Peyer's patch (tissue), 4 donors: ENCODE measurements at regions not wholly inside any gene's neighbourhood (a gene's known extent, or its start where the extent isn't known, plus 50 kb on each side); places are given as distances from the start of the nearest gene placed in this dataset.

Experiments
- DNase-seq, 3 donors: peaks; one replicate each; pipeline ENCODE4 v3.0.0-alpha.2; 2017 to 2019
- H3K27ac ChIP-seq, 4 donors: fragments of 200-600 bp; sonication (generic); one replicate each; pipeline ENCODE4 v1.5.1; 2016 to 2019
- H3K27me3 ChIP-seq, 2 donors: fragments of 200-600 bp; sonication (generic); one replicate each; pipeline ENCODE4 v1.5.1; 2019
- H3K36me3 ChIP-seq, 3 donors: fragments of 200-600 bp; sonication (generic); one replicate each; pipeline ENCODE4 v1.5.1; 2016 to 2019
- H3K4me1 ChIP-seq, 4 donors: fragments of 200-600 bp; sonication (generic); one replicate each; pipeline ENCODE4 v1.5.1; 2016 to 2019
- H3K4me3 ChIP-seq, 4 donors: fragments of 200-600 bp; sonication (generic); 1 replicate in 3 of 4; 2 replicates in 1 of 4; pipeline ENCODE4 v1.5.1; 2016 to 2019; ENCODE audit warnings: mild to moderate bottlenecking in 1 of 4
- H3K9me3 ChIP-seq, 4 donors: fragments of 200-600 bp; sonication (generic); one replicate each; pipeline ENCODE4 v1.5.1; 2016 to 2019; ENCODE audit warnings: mild to moderate bottlenecking in 1 of 4
- CTCF ChIP-seq, 6 experiments: fragments of 450-650 bp in 4 of 6; fragments of 200-600 bp in 2 of 6; sonication (generic) in 1 of 6; IDR thresholded peaks; one replicate each; pipeline ENCODE4 v1.5.1; 2017 to 2019; ENCODE audit warnings: antibody characterized with exemption in 6 of 6, mild to moderate bottlenecking in 3 of 6, moderate library complexity in 1 of 6
- POLR2A ChIP-seq, 2 donors: fragments of 450-650 bp; IDR thresholded peaks; one replicate each; pipeline ENCODE4 v1.5.1; 2017; ENCODE audit warnings: antibody characterized with exemption in 2 of 2, mild to moderate bottlenecking in 2 of 2, moderate library complexity in 2 of 2

- DNase-seq = no peak
- no peak overlapping the region for H3K27ac ChIP-seq
- no peaks in the 10 kb centered on the region for H3K4me1 ChIP-seq
- no peaks in the 10 kb centered on the region for H3K9me3 ChIP-seq
- H3K27me3 ChIP-seq = no peaks in the 10 kb centered on the region
- no peaks in the 10 kb centered on the region for H3K36me3 ChIP-seq
- no peak overlapping the region for H3K4me3 ChIP-seq
- no peak for TF ChIP-seq POLR2A (IDR thresholded peaks at IDR 0.05)
- no peak for TF ChIP-seq CTCF (IDR thresholded peaks at IDR 0.05)
These were observed 215.3 kb upstream of the CXorf66 start for GRCh38 chrX:140180585-140180984.

DNA sequence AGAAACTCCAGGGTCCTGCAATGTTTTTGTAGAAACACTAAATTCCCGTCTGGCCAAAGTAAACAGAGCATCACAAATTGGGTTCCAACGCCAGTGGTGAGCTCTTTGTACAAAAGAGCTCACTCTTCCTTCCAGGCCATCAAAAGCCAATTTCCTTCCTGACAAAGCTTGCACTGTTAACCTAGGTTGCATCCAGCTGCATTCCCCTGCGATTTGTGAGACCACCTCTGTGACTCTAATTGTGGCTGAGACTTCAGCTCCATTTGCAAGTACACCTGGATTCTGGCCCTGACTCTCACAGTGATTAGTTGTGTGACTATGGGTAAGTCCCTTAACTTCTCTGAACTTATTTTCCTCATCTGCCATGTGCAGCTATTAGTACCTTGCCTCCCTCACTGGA lies 212.5 kb upstream of the CXorf66 start:
- Histone ChIP-seq H3K4me1 (no peaks in the 10 kb centered on the region), H3K9me3 (no peaks in the 10 kb centered on the region), H3K27ac (no peak overlapping the region), H3K27me3 (no peaks in the 10 kb centered on the region), H3K4me3 (no peak overlapping the region), H3K36me3 (no peaks in the 10 kb centered on the region)
- no peak for TF ChIP-seq CTCF (IDR thresholded peaks at IDR 0.05)
- no peak for TF ChIP-seq POLR2A (IDR thresholded peaks at IDR 0.05)
- DNase-seq = no peak

- Histone ChIP-seq H3K27ac (no peak overlapping the region), H3K4me3 (no peak overlapping the region), H3K4me1 (no peaks in the 10 kb centered on the region), H3K36me3 (no peaks in the 10 kb centered on the region), H3K9me3 (no peaks in the 10 kb centered on the region), H3K27me3 (no peaks in the 10 kb centered on the region)
- DNase-seq = no peak
- TF ChIP-seq CTCF (IDR thresholded peaks at IDR 0.05) (no peak), POLR2A (IDR thresholded peaks at IDR 0.05) (no peak)
These were observed 207.1 kb upstream of the CXorf66 start for GRCh38 chrX:140172401-140172800.

GRCh38 chrX:140167551-140167950 lies 202.2 kb upstream of the CXorf66 start:
- Histone ChIP-seq H3K4me3 (no peak overlapping the region), H3K9me3 (no peaks in the 10 kb centered on the region), H3K27ac (no peak overlapping the region), H3K27me3 (no peaks in the 10 kb centered on the region), H3K36me3 (no peaks in the 10 kb centered on the region), H3K4me1 (no peaks in the 10 kb centered on the region)
- TF ChIP-seq CTCF (IDR thresholded peaks at IDR 0.05) (no peak), POLR2A (IDR thresholded peaks at IDR 0.05) (no peak)
- no peak for DNase-seq

DNA sequence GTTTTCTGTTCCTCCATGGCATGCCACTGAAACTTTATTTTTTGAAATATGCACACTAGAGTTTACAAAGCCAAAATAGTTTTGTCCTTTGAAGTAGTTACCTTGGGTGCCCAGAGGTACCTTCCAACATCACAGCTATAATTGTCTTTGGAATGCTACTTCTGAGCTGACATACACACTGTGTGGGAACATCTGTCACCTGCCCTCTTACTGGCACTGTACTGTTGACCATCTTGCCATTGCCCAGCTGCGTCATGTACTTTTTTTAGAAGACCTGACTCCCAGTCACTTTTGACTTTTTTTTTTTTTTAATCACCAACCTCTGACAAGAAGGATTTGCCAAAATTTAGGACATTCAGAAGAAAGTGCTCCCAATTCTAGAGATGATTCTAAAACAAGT lies 200.5 kb upstream of the CXorf66 start:
- no peak for DNase-seq
- H3K4me3 ChIP-seq = no peak overlapping the region
- no peaks in the 10 kb centered on the region for H3K27me3 ChIP-seq
- H3K9me3 ChIP-seq = no peaks in the 10 kb centered on the region
- TF ChIP-seq POLR2A (IDR thresholded peaks at IDR 0.05) = no peak
- TF ChIP-seq CTCF (IDR thresholded peaks at IDR 0.05) = no peak
- no peak overlapping the region for H3K27ac ChIP-seq
- no peaks in the 10 kb centered on the region for H3K4me1 ChIP-seq
- no peaks in the 10 kb centered on the region for H3K36me3 ChIP-seq

GRCh38 chrX:140164391-140164790 lies 199.1 kb upstream of the CXorf66 start:
- no peak for DNase-seq
- TF ChIP-seq POLR2A (IDR thresholded peaks at IDR 0.05) = no peak
- no peak for TF ChIP-seq CTCF (IDR thresholded peaks at IDR 0.05)
- Histone ChIP-seq H3K4me3 (no peak overlapping the region), H3K9me3 (no peaks in the 10 kb centered on the region), H3K36me3 (no peaks in the 10 kb centered on the region), H3K4me1 (no peaks in the 10 kb centered on the region), H3K27ac (no peak overlapping the region), H3K27me3 (no peaks in the 10 kb centered on the region)
